ENCODE measurements at regions not wholly inside any gene's neighbourhood (a gene's known extent, or its start where the extent isn't known, plus 50 kb on each side); places are given as distances from the start of the nearest gene placed in this dataset.

- DNase-seq (ENCODE audit: low spot score): no peak
- TF ChIP-seq CTCF (IDR thresholded peaks at IDR 0.05; ENCODE audit: extremely low read depth, insufficient read depth, missing control alignments): no peak
- in situ Hi-C loops (cut with MboI; ENCODE audit: low pct_unique_long_range_greater_than_20kb, low sequenced_read_pairs, unreplicated experiment): no loop called here
Measured at GRCh38 chr12:59191372-59191771, 271.1 kb upstream of the LRIG3 start.

- no peak for TF ChIP-seq CTCF (IDR thresholded peaks at IDR 0.05; ENCODE audit: extremely low read depth, insufficient read depth, missing control alignments)
- no peak for DNase-seq (ENCODE audit: low spot score)
- in situ Hi-C loops (cut with MboI; ENCODE audit: low pct_unique_long_range_greater_than_20kb, low sequenced_read_pairs, unreplicated experiment): no loop called here
Measured at GRCh38 chr12:59186451-59186850, 266.1 kb upstream of the LRIG3 start.

GRCh38 chr12:59185295-59185694 lies 265.0 kb upstream of the LRIG3 start:
- in situ Hi-C loops (cut with MboI; ENCODE audit: low pct_unique_long_range_greater_than_20kb, low sequenced_read_pairs, unreplicated experiment): no loop called here
- TF ChIP-seq CTCF (IDR thresholded peaks at IDR 0.05; ENCODE audit: extremely low read depth, insufficient read depth, missing control alignments): no peak
- no peak for DNase-seq (ENCODE audit: low spot score)

GRCh38 chr12:59182658-59183455 lies 262.6 kb upstream of the LRIG3 start:
- no peak for DNase-seq (ENCODE audit: low spot score)
- no peak for TF ChIP-seq CTCF (IDR thresholded peaks at IDR 0.05; ENCODE audit: extremely low read depth, insufficient read depth, missing control alignments)
- in situ Hi-C loops (cut with MboI; ENCODE audit: low pct_unique_long_range_greater_than_20kb, low sequenced_read_pairs, unreplicated experiment): no loop called here

- peak; percentile 41 for DNase-seq (ENCODE audit: low spot score)
- no peak for TF ChIP-seq CTCF (IDR thresholded peaks at IDR 0.05; ENCODE audit: extremely low read depth, insufficient read depth, missing control alignments)
- in situ Hi-C loops (cut with MboI; ENCODE audit: low pct_unique_long_range_greater_than_20kb, low sequenced_read_pairs, unreplicated experiment): no loop called here
Measured at GRCh38 chr12:59182191-59182590, 261.9 kb upstream of the LRIG3 start.

GRCh38 chr12:59181196-59181777 lies 261.0 kb upstream of the LRIG3 start:
- no peak for DNase-seq (ENCODE audit: low spot score)
- TF ChIP-seq CTCF (IDR thresholded peaks at IDR 0.05; ENCODE audit: extremely low read depth, insufficient read depth, missing control alignments): no peak
- in situ Hi-C loops (cut with MboI; ENCODE audit: low pct_unique_long_range_greater_than_20kb, low sequenced_read_pairs, unreplicated experiment): no loop called here

Measured in GM13977 (cell line).